MM.1S (cell line): ENCODE measurements at regions not wholly inside any gene's neighbourhood (a gene's known extent, or its start where the extent isn't known, plus 50 kb on each side); places are given as distances from the start of the nearest gene placed in this dataset.

ENCODE experiments used
- CTCF ChIP-seq: fragments of 300-600 bp; sonication (generic); IDR thresholded peaks from 2 replicates; pipeline ENCODE4 v1.5.1; 2016; ENCODE audit warnings: antibody characterized with exemption, low read length, mixed read lengths
- EZH2 ChIP-seq: fragments of 300-600 bp; sonication (generic); optimal IDR thresholded peaks from 2 replicates; pipeline ENCODE3; 2017; ENCODE audit warnings: low read depth, mild to moderate bottlenecking, antibody characterized with exemption, low read length, mixed read lengths
- EZH2phosphoT487 ChIP-seq: fragments of 300-600 bp; sonication (generic); IDR thresholded peaks from 2 replicates; pipeline ENCODE4 v1.6.1; 2018; ENCODE audit warnings: antibody characterized with exemption, low read length

- TF ChIP-seq CTCF = no peak
- no peak for TF ChIP-seq EZH2
- TF ChIP-seq EZH2phosphoT487 = no peak
Measured at GRCh38 chr5:79873187-79873586, 117.9 kb downstream of the MTX3 start.
